NCI-H128 (cell line): ENCODE measurements at regions not wholly inside any gene's neighbourhood (a gene's known extent, or its start where the extent isn't known, plus 50 kb on each side); places are given as distances from the start of the nearest gene placed in this dataset.

ENCODE experiments used
- DNase-seq: peaks from one replicate; lab custom pipeline; 2025; ENCODE audit not compliant: unreplicated experiment; lab: John Stamatoyannopoulos, UW

GRCh38 chr10:131747251-131747650 is 153.6 kb upstream of the PPP2R2D start:
- DNase-seq: no peak

GRCh38 chr10:131747791-131748190 is 153.0 kb upstream of the PPP2R2D start:
- no peak for DNase-seq

- DNase-seq: no peak
These were observed 152.6 kb upstream of the PPP2R2D start for GRCh38 chr10:131748191-131748590.

- no peak for DNase-seq
These were observed 151.7 kb upstream of the PPP2R2D start for GRCh38 chr10:131748831-131749766.

- DNase-seq: no peak
These were observed 151.1 kb upstream of the PPP2R2D start for GRCh38 chr10:131749767-131750142.

- DNase-seq: no peak
These were observed 150.5 kb upstream of the PPP2R2D start for GRCh38 chr10:131750171-131750895.

GRCh38 chr10:131750973-131751826 is 149.6 kb upstream of the PPP2R2D start:
- no peak for DNase-seq

GRCh38 chr10:131751827-131752775 is 148.7 kb upstream of the PPP2R2D start:
- no peak for DNase-seq

GRCh38 chr10:131753336-131753735 is 147.5 kb upstream of the PPP2R2D start:
- no peak for DNase-seq

- DNase-seq: no peak
These were observed 145.6 kb upstream of the PPP2R2D start for GRCh38 chr10:131755200-131755599.

- DNase-seq: no peak
These were observed 143.3 kb upstream of the PPP2R2D start for GRCh38 chr10:131757285-131758058.

- no peak for DNase-seq
These were observed 142.5 kb upstream of the PPP2R2D start for GRCh38 chr10:131758062-131758938.

GRCh38 chr10:131758939-131759301 is 141.9 kb upstream of the PPP2R2D start:
- no peak for DNase-seq

- DNase-seq: no peak
These were observed 141.5 kb upstream of the PPP2R2D start for GRCh38 chr10:131759347-131759746.

GRCh38 chr10:131760416-131761166 is 140.2 kb upstream of the PPP2R2D start:
- no peak for DNase-seq

- DNase-seq: no peak
These were observed 137.8 kb upstream of the PPP2R2D start for GRCh38 chr10:131762789-131763696.

GRCh38 chr10:131764929-131765328 is 135.9 kb upstream of the PPP2R2D start:
- no peak for DNase-seq
